Pancreas (tissue), 10 donors: ENCODE measurements at regions not wholly inside any gene's neighbourhood (a gene's known extent, or its start where the extent isn't known, plus 50 kb on each side); places are given as distances from the start of the nearest gene placed in this dataset.

Experiments
- ATAC-seq, 4 donors: fragments of 200-7000 bp; cut with Tn5 transposase; one replicate each; pipeline versions ENCODE4 v1.8.0 to v1.9.1; 2020; ENCODE audit warnings: mild to moderate bottlenecking in 4 of 4, moderate library complexity in 4 of 4
- DNase-seq, 6 donors: peaks; one replicate each; pipeline ENCODE4 v3.0.0-alpha.2; 2020
- FAIRE-seq: peaks from 2 replicates; lab custom pipeline; 2012; peaks lifted over from hg19 to GRCh38; lab: Jason Lieb, UNC
- H3K27ac ChIP-seq, 4 donors: fragments of 200-600 bp; sonication (generic); 1 replicate in 3 of 4; 2 replicates in 1 of 4; pipeline versions ENCODE4 v1.5.0 to v1.8.0; 2020
- H3K27me3 ChIP-seq, 4 donors: fragments of 200-600 bp; one replicate each; pipeline ENCODE4 v1.8.0; 2021
- H3K36me3 ChIP-seq, 3 donors: fragments of 200-600 bp; sonication (generic) in 1 of 3; one replicate each; pipeline versions ENCODE4 v1.5.0 to v1.8.0; 2020 to 2021
- H3K4me1 ChIP-seq, 3 donors: fragments of 200-600 bp; one replicate each; pipeline ENCODE4 v1.8.0; 2021
- H3K4me3 ChIP-seq, 4 donors: fragments of 200-600 bp; sonication (generic) in 2 of 4; one replicate each; pipeline versions ENCODE4 v1.5.0 to v1.8.0; 2020 to 2021
- H3K9me3 ChIP-seq, 4 donors: fragments of 200-600 bp; one replicate each; pipeline ENCODE4 v1.8.0; 2021
- WGBS, 2 donors: extraction: QIAGEN DNeasy Blood & Tissue Kit; methylation state at CpG; one replicate each; pipeline ENCODE4 v1.1.7; 2013; 5-methylcytosine and 5-hydroxymethylcytosine counted together
- intact Hi-C, 3 donors: fragments of 100-400 bp; cut with DNase I; formaldehyde crosslinking; loops; one replicate each; pipeline versions ENCODE4 v1.11.1 to v1.14.2; 2022
- TF ChIP-seq, protein P1 (sequence below), 4 donors: fragments of 200-600 bp; sonication (generic) in 3 of 4; IDR thresholded peaks; one replicate each; pipeline versions ENCODE4 v1.5.0 to v1.8.0; 2021; ENCODE audit warnings: antibody characterized with exemption in 4 of 4
- donor health status: healthy with polysubstance abuse.
- donor health status: DM: no; HTN: no; CAD: no; lungs with moderate emphysema.
- donor health status: DM: no; HTN: no; CAD: no.
- donor health status: control.
- donor health status: control.
- donor health status: Bipolar disorder and iron deficiency.
- donor health status: DM: yes; HTN: yes; CAD: no.
- donor health status: DM: no; HTN: no; CAD: no.
- donor health status: DM: no; HTN: no; CAD: no.
- donor health status: DM: yes; HTN: yes; CAD: no.

DNA sequence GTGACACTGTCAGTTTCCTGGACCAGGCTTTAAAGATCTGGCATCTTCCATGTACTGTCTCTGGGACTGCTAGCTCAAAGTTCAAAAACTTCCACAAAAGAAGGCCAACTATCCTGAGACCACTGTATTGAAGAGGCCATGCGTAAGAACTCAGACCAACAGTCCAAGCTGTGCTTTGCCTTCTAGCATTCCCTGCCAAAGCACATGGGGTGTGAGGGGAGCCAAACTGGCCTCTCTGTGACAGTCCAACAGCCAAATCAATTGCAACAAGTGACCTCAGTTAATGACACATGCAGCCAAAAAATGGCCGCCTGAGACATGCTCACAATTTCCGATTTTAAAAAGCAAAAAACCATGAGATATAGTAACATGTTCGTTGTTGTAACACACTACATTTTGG is 160.3 kb upstream of the CDH19 start:
- no peak for ATAC-seq
- no peak for FAIRE-seq
- H3K27ac ChIP-seq = no peak overlapping the region
- no peaks in the 10 kb centered on the region for H3K9me3 ChIP-seq
- intact Hi-C loops = no loop called here
- no peak overlapping the region for H3K4me3 ChIP-seq
- TF ChIP-seq, protein P1, sequence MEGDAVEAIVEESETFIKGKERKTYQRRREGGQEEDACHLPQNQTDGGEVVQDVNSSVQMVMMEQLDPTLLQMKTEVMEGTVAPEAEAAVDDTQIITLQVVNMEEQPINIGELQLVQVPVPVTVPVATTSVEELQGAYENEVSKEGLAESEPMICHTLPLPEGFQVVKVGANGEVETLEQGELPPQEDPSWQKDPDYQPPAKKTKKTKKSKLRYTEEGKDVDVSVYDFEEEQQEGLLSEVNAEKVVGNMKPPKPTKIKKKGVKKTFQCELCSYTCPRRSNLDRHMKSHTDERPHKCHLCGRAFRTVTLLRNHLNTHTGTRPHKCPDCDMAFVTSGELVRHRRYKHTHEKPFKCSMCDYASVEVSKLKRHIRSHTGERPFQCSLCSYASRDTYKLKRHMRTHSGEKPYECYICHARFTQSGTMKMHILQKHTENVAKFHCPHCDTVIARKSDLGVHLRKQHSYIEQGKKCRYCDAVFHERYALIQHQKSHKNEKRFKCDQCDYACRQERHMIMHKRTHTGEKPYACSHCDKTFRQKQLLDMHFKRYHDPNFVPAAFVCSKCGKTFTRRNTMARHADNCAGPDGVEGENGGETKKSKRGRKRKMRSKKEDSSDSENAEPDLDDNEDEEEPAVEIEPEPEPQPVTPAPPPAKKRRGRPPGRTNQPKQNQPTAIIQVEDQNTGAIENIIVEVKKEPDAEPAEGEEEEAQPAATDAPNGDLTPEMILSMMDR (IDR thresholded peaks at IDR 0.05) = no peak
- no peak for DNase-seq
- 74 to 83% methylated on average over 4 of the region's 4 CpGs for WGBS, 2 donors
- no peaks in the 10 kb centered on the region for H3K36me3 ChIP-seq
- no peaks in the 10 kb centered on the region for H3K27me3 ChIP-seq
- no peaks in the 10 kb centered on the region for H3K4me1 ChIP-seq

DNA sequence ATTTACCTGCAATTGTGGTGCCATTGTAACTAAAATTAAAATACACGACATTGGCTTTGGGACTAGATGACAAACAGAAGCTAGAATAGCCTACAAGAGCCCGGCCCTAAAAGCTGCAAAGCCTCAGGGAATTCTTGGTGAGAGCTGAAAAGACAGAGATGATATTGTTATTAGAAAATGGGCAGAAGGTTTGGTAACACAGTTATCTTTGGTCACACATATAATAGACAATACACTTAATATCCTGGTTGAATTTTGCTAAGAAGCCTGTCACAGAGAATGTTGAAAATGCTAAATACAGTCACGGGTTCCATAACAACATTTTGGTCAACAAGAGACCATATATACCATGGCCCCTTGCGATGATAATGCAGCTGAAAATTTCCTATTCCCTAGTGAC is 157.3 kb upstream of the CDH19 start:
- ATAC-seq (no peak), DNase-seq (no peak), FAIRE-seq (no peak)
- H3K4me3 ChIP-seq = no peak overlapping the region
- no peak overlapping the region for H3K27ac ChIP-seq
- 82 to 88% methylated on average over 4 of the region's 4 CpGs for WGBS, 2 donors
- TF ChIP-seq, protein P1 (IDR thresholded peaks at IDR 0.05) = no peak
- H3K27me3 ChIP-seq = no peaks in the 10 kb centered on the region
- intact Hi-C loops = no loop called here
- no peaks in the 10 kb centered on the region for H3K9me3 ChIP-seq
- H3K4me1 ChIP-seq = no peaks in the 10 kb centered on the region
- H3K36me3 ChIP-seq = no peaks in the 10 kb centered on the region

DNA sequence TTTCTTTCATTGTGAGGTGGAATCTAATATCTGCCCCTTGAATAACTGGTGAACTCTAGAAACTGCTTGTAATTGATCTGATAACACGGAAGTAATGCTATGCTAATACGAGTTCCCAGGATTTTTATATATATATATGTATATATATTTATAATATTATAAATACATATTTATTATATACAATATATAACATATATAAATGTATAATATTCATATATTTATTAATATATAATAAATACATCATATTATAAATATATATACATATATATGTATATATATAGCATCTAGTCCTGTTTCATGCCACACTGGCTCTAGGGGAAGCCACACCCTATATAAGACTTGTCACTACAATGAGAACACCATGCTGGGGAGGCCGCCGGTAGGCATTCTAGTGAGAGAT is 156.7 kb upstream of the CDH19 start:
- intact Hi-C loops = no loop called here
- FAIRE-seq = no peak

DNA sequence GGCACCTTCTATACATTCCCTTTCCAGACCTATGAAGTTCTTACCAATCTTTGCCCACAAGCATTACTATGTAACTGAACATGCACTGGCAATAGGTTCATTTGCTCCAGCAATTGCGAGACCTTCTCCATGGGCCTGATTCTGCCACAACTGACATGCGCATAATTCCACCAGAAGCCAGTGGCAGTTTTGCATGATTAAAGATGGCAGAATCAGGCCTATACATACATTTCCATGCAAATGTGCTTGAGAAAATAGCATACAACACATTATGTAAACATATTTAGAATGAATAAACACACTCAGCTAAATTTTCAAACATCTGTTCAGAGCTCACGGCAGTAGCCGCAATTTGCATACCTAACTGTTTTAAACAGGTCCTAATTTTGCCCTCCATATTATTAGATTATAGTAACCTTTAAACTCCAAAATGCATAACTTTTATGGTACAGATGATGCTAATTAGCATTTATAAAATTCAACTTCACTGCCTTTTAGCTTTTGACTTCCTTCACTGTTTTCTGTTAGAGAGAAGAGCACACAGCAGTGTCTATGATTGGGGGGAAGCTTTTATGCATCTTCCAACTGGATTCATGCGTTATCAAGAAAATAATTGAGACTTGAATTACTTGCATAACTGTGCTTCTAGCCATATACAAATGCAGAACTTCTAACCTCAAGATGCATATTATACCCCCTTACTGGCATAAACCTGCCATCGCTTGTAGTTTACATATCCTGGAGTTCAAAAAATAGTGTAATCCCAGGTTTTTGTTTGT is 155.3 kb upstream of the CDH19 start:
- no peaks in the 10 kb centered on the region for H3K27me3 ChIP-seq
- TF ChIP-seq, protein P1 (IDR thresholded peaks at IDR 0.05) = no peak
- intact Hi-C loops = no loop called here
- FAIRE-seq = no peak
- no peak for DNase-seq
- H3K36me3 ChIP-seq = no peaks in the 10 kb centered on the region
- no peaks in the 10 kb centered on the region for H3K4me1 ChIP-seq
- no peak overlapping the region for H3K27ac ChIP-seq
- 93% methylated on average over 6 of the region's 6 CpGs for WGBS, 2 donors
- H3K9me3 ChIP-seq = no peaks in the 10 kb centered on the region
- no peak for ATAC-seq
- no peak overlapping the region for H3K4me3 ChIP-seq

More for the DNA sequence above, 156.7 kb upstream of the CDH19 start:
- Histone ChIP-seq H3K4me3 (no peak overlapping the region), H3K36me3 (no peaks in the 10 kb centered on the region), H3K27ac (no peak overlapping the region), H3K27me3 (no peaks in the 10 kb centered on the region), H3K9me3 (no peaks in the 10 kb centered on the region), H3K4me1 (no peaks in the 10 kb centered on the region)
- no peak for DNase-seq
- TF ChIP-seq, protein P1 (IDR thresholded peaks at IDR 0.05) = no peak
- no peak for ATAC-seq
- 79 to 91% methylated on average over 4 of the region's 4 CpGs for WGBS, 2 donors

DNA sequence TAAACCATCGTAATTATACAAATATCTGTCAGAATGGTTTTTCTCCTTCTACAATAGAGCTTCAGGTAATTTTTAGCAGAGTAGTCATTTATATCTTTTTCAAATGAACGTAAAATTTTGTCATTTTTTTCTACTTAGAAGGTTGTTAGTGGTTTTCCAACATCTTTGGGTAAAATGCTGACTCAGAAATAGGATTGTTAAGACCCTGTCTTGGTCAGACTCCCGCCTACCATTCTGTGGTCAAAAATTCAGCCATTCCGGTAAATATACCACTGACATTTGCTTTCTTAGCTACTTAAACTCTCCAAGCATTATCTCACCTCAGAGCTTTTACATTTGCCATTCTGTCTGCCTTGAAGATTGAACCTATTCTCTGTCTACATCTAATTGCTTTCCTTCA is 154.1 kb upstream of the CDH19 start:
- FAIRE-seq (no peak), ATAC-seq (no peak), DNase-seq (no peak)
- 80 to 90% methylated on average over 4 of the region's 4 CpGs for WGBS, 2 donors
- H3K4me1 ChIP-seq = no peaks in the 10 kb centered on the region
- no peaks in the 10 kb centered on the region for H3K27me3 ChIP-seq
- intact Hi-C loops = no loop called here
- TF ChIP-seq, protein P1 (IDR thresholded peaks at IDR 0.05) = no peak
- H3K36me3 ChIP-seq = no peaks in the 10 kb centered on the region
- H3K4me3 ChIP-seq = no peak overlapping the region
- no peak overlapping the region for H3K27ac ChIP-seq
- H3K9me3 ChIP-seq = no peaks in the 10 kb centered on the region
